AG20443 (cell line): ENCODE measurements at regions not wholly inside any gene's neighbourhood (a gene's known extent, or its start where the extent isn't known, plus 50 kb on each side); places are given as distances from the start of the nearest gene placed in this dataset.
"Not testable (repeated sequence)": the region's sequence is repeated elsewhere in the genome, so short reads cannot be mapped to it uniquely, and the experiment has no call there.

ENCODE experiments used
- DNase-seq: peaks from one replicate; pipeline ENCODE4 v3.0.0; 2012; ENCODE audit warnings: low spot score, mixed read lengths

- DNase-seq = no peak
Measured at GRCh38 chr6:159642995-159643394, 50.0 kb downstream of the SOD2 start.

- no peak for DNase-seq
Measured at GRCh38 chr6:159642481-159642880, 50.6 kb downstream of the SOD2 start.

GRCh38 chr6:159640722-159641482 lies 52.1 kb downstream of the SOD2 start:
- no peak for DNase-seq

DNA sequence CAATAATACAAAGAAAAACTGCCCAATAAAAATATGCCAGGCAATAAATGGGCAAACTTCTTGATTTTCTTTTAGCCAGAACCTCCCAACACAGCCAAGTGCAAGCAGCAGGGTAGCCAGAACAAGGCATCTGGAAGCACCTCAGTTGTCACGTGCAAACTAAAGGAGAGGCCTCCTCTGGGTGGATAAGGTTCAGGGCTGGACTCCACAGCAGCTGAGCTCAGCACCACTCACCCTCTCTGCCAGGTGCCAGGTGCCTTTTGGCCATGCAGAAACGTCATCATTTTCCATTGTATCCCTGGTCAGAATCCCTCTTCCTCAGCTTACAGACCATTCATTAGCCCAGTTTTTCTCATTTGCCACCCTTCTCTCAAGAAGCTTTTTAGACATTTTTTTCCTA lies 52.7 kb downstream of the SOD2 start:
- no peak for DNase-seq

DNA sequence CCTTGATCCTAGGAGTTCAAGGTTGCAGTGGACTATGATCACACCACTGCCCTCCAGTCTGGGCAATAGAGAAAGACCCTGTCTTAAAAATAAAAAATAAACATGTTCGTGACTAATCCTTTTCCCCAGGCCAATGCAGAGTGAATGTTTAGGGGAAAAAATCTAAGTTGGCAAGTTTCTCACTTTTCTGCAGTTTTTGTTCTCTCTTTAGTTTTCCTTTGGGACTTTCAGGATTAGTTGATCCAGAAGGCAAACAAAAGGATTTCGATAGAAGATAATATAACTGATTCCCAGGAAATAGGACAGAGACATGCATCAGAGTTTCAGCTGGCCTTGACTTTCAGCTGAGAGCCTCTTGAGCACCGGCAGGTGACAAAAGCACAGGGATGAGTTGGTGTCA lies 53.3 kb downstream of the SOD2 start:
- no peak for DNase-seq

GRCh38 chr6:159633196-159633595 lies 59.8 kb downstream of the SOD2 start:
- DNase-seq = no peak

DNA sequence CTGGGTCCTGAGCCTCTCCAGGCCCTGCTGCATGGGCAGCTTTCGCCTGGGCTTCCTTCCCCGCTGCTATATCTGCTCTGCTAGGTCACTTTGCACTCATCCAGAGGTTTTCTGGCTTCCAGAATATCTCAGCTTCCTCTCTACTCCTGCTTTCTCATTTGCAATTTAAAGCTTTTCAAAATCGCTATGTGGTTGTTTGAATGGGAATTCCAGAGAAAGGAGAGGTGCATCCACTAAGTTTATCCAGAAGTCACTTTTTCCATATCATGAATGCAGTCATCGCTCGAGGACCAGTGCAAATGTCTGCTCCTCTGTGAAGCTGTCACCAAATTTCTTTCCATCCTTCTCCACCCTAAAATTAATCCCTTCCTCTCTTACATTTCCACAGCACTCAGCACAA lies 61.2 kb downstream of the SOD2 start:
- no peak for DNase-seq

DNA sequence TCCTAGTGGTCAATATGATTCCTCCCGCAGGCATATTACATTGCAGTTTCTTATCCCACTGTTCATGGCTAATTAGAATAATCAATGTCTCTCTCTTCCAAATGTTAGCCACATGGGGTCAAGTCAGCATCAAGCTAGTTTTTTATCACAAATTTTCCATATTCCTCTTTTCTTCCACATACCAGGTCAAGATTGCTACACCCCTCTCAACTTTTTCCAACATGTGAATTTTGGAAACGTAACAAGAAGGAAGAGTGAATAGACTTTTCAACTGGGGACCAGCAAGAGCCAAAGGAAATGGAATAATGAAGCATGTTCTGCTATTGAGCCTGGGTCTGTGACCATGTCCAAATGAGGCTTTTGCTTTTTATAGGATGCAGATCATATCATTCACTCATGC lies 65.1 kb downstream of the SOD2 start:
- DNase-seq = no peak

GRCh38 chr6:159626506-159626905 lies 66.5 kb downstream of the SOD2 start:
- DNase-seq = not testable (repeated sequence)

DNA sequence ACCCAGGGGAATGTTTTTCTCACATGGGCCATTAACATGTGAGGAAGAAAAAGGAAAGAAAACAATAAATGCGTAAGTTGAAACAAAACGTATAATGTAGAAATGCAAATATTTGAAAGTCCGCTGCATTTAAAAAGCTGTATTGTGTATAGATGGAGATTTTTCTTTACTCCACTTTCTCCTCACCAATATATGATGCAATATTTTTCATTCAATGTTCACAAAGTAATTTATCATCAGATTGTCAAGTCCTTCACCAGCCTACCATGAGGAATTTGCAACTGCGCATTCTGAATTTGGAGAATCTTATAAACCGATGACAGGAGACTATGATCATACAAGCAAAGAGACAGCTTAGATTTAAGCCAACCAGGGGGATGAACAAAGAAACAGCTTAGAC lies 69.9 kb downstream of the SOD2 start:
- no peak for DNase-seq

- DNase-seq = no peak
Measured at GRCh38 chr6:159620947-159621346, 72.1 kb downstream of the SOD2 start.

- no peak for DNase-seq
Measured at GRCh38 chr6:159617444-159617843, 75.6 kb downstream of the SOD2 start.

DNA sequence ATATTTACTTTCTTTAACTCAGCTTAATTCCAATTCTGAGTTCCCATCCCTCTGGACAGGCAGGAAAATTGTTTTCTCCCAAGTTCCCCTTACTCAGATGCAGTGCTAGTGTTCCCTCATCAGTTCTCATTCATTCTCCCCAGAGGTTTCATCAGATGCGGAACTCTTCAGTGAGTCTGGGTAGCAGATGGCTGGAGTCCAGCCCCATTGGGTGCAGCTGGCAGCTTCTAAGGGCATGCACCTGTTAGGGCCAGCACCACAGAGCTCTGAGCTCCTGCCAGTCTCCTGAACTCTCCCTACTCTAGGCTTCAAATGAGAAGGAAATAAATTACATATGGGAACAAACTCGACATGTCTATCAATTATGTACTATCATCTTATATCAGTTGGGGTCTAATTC lies 76.6 kb downstream of the SOD2 start:
- DNase-seq = no peak

GRCh38 chr6:159615918-159616317 lies 77.1 kb downstream of the SOD2 start:
- peak; percentile 40 for DNase-seq

GRCh38 chr6:159610881-159611280 lies 82.2 kb downstream of the SOD2 start:
- DNase-seq = no peak

- peak; percentile 82 for DNase-seq
Measured at GRCh38 chr6:159609652-159610178, 83.3 kb downstream of the SOD2 start.

DNA sequence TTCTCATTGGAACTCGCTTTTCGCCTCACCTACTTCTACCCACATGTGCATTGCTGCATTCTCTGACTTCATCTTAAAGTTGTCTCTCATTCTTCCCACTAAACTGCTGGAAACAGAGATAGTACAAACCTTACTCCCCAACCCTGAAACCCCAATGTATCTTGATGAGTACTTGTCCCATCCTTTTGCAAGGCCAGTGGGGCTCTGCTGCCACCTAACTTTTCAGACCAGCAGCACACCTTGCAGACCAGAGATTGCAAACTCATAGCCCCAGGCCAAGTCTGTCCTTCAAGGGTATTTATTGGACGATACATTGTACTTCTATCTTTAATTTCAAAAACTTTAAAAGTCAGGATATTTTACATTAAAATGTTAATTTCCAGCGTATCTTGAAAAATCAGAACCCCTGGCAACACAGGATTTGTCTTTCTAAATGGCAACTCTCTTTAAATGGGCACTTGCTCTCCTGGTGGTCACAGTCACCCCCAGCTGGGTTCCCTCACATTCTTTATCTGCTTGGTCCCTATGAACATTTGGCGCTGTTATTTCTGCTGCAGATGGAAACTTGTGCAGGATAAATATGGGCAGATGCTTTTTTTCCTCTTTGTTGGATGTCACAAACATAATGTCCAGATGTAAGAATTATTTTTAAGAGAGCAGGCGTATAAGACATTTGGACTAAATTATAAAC lies 83.9 kb downstream of the SOD2 start:
- DNase-seq = peak; percentile 38

DNA sequence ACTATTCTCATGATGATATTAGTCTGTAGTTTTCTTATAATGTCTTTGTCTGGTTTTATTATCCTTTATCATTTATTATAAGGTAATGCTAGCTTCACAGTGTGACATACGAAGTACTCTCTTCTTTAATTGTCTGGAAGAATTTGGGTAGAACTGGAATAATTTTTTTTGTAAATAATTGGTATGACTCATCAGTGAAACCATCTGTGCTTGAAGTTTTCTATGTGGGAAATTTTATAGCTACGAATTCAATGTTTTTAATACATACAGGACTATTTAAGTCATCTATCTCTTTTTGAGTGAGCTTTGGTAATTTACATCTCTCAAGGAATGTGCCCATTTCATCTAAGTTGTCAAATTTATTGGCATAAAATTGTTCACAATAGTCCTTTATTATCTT lies 86.3 kb downstream of the SOD2 start:
- no peak for DNase-seq

DNA sequence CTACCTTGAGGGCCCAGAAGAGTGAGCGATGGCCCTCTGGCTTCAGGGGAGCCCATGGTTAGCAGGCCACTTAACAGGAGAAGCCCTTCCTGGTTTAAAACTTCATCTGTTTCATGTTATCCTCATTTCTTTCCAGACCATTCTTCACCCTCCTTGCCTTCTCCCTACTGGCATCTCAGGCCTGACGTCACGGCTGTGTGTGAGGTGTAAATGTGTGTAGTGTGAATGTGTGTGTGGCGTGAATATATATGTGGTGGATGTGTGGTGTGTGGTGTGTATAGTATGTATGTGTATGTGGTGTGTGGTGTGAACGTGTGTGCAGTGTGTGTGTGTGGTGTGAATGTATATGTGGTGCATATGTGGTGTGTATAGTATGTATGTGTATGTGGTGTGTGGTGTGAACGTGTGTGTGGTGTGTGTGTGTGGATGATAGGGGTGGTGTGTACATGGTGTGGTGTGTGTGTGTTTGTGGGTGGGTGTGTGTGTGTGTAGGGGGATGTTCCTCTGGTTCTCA lies 88.5 kb downstream of the SOD2 start:
- DNase-seq = no peak

GRCh38 chr6:159602431-159603041 lies 90.5 kb downstream of the SOD2 start:
- DNase-seq = no peak

- no peak for DNase-seq
Measured at GRCh38 chr6:159601211-159601610, 91.8 kb downstream of the SOD2 start.

- DNase-seq = peak; percentile 55
Measured at GRCh38 chr6:159595173-159595572, 97.9 kb downstream of the SOD2 start.

- DNase-seq = peak; percentile 61
Measured at GRCh38 chr6:159594750-159595117, 98.3 kb downstream of the SOD2 start.
